ENCODE measurements at regions not wholly inside any gene's neighbourhood (a gene's known extent, or its start where the extent isn't known, plus 50 kb on each side); places are given as distances from the start of the nearest gene placed in this dataset.
A peak's percentile ranks its signal among the peaks of the same experiment; 100 is the strongest.

- no peak overlapping the region for H3K4me3 ChIP-seq (ENCODE audit: low read depth, poor library complexity, severe bottlenecking)
- peak in 1 of 2 donors; percentile 56 for DNase-seq (ENCODE audit: low spot score in 2 of 2)
- no peak for TF ChIP-seq POLR2A (IDR thresholded peaks at IDR 0.05)
- TF ChIP-seq, protein P1, sequence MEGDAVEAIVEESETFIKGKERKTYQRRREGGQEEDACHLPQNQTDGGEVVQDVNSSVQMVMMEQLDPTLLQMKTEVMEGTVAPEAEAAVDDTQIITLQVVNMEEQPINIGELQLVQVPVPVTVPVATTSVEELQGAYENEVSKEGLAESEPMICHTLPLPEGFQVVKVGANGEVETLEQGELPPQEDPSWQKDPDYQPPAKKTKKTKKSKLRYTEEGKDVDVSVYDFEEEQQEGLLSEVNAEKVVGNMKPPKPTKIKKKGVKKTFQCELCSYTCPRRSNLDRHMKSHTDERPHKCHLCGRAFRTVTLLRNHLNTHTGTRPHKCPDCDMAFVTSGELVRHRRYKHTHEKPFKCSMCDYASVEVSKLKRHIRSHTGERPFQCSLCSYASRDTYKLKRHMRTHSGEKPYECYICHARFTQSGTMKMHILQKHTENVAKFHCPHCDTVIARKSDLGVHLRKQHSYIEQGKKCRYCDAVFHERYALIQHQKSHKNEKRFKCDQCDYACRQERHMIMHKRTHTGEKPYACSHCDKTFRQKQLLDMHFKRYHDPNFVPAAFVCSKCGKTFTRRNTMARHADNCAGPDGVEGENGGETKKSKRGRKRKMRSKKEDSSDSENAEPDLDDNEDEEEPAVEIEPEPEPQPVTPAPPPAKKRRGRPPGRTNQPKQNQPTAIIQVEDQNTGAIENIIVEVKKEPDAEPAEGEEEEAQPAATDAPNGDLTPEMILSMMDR (IDR thresholded peaks at IDR 0.05) = no peak
- intact Hi-C loops (cut with DNase I; ENCODE audit: low total_unique reads) = no loop called here
- 74 to 76% methylated on average over 16 of the region's 16 CpGs for WGBS, 2 donors
These were observed 72.8 kb upstream of the IQSEC1 start for GRCh38 chr3:13145826-13146642.

DNA sequence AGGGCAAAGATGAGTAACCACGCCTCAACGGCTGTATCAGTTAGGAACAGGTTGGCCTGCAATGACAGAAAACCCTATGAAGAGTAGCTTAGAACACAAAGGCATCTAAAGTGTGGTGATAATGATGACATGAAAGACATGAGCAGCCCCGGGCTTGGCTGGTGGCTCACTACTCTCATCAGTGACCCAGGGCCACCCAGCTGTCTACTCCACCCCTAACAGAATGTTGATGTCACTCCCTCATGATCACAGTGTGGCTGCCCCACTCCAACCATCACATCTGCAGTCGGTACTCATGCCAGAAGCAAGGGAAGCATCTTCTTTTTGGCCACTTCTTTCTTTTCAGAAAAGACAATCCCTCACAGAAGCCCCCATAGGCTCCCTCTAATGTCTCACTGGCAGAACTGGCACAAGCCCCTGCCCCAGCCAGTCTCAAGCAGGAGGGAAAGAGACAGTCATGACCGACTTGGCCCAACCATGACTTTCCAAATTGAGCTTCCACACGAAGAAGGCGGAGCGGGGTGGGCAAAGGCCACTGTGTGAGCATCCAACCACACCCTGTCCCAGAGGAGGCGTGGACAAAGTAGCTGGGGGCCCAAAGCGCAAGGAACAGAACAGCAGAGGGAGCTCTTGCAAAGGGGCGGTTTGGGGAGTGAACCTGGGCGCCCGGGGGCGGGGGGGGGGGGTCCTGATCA, 72.0 kb upstream of the IQSEC1 start:
- H3K4me3 ChIP-seq (ENCODE audit: low read depth, poor library complexity, severe bottlenecking) = no peak overlapping the region
- 65 to 80% methylated on average over 14 of the region's 14 CpGs for WGBS, 2 donors
- TF ChIP-seq, protein P1 (IDR thresholded peaks at IDR 0.05) = no peak
- no peak for TF ChIP-seq POLR2A (IDR thresholded peaks at IDR 0.05)
- peak in 1 of 2 donors; percentile 54 for DNase-seq (ENCODE audit: low spot score in 2 of 2)
- intact Hi-C loops (cut with DNase I; ENCODE audit: low total_unique reads) = no loop called here

- peak in 1 of 2 donors; percentile 78 for DNase-seq (ENCODE audit: low spot score in 2 of 2)
- intact Hi-C loops (cut with DNase I; ENCODE audit: low total_unique reads) = no loop called here
- no peak for TF ChIP-seq POLR2A (IDR thresholded peaks at IDR 0.05)
- TF ChIP-seq, protein P1 (IDR thresholded peaks at IDR 0.05) = no peak
- no peak overlapping the region for H3K4me3 ChIP-seq (ENCODE audit: low read depth, poor library complexity, severe bottlenecking)
- WGBS, 2 donors = 86 to 89% methylated on average over 25 of the region's 25 CpGs
These were observed 71.2 kb upstream of the IQSEC1 start for GRCh38 chr3:13144163-13145023.

DNA sequence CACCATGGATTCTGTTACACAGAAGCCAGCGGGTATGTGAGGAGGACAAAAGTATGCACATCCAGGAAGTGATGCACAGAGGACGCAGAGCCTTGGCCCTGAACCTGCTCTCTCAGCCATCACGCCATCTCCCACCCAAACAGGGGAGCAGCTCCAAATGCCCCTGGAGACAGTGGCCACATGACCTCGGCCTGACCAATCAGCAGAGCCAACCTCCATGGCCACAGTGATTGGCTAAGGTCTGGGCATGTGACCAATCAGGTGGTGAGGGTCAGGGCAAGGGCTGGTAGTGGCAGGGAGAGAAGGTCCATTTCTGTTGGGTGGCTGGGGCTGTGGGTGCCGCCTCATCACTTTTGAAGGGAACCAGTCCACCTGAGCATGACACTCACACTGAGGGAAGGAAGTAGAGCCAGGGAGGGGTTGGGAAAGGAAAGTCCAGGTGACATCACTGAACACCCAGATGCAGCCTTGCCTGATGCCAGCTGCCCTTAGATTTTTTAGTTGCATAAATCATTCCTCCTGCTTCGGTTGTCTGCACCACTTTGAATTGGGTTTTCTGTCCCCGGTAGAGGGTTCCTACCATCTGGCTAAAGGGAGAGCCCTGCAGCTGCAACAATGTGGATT, 70.3 kb upstream of the IQSEC1 start:
- DNase-seq (ENCODE audit: low spot score in 2 of 2) = peak in 1 of 2 donors; percentile 53
- WGBS, 2 donors = 86 to 88% methylated on average over 7 of the region's 7 CpGs
- intact Hi-C loops (cut with DNase I; ENCODE audit: low total_unique reads) = no loop called here
- TF ChIP-seq POLR2A (IDR thresholded peaks at IDR 0.05) = no peak
- TF ChIP-seq, protein P1 (IDR thresholded peaks at IDR 0.05) = no peak
- H3K4me3 ChIP-seq (ENCODE audit: low read depth, poor library complexity, severe bottlenecking) = no peak overlapping the region
